ENCODE measurements at regions not wholly inside any gene's neighbourhood (a gene's known extent, or its start where the extent isn't known, plus 50 kb on each side); places are given as distances from the start of the nearest gene placed in this dataset.

DNA sequence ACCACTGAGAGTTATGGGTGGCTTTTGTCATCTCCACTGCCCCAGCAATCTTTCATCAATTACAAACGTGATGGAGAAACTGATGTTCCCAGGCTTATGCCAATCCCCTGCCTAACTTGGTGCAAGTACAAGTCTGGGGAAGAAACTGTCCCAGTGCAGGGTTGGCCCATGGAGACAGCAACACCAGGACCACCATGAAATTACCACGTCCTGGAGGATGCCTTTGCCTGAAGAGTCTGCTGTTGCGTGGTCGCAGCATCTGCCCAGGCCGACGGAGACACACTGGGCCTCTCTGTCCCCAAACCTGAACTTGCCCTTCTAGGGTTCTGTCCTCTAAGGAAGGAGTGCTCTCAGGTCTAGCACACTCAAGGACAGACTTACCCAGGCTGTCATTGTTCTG lies 496.8 kb upstream of the RAB6C start:
- TF ChIP-seq CTCF (conservative IDR thresholded peaks at IDR 0.05; ENCODE audit: low read depth, low read length) (no peak), EZH2 (IDR thresholded peaks at IDR 0.05; ENCODE audit: borderline replicate concordance, low read depth, low read length, poor library complexity, severe bottlenecking) (no peak)

All from A673 (cell line).